Astrocyte (in vitro differentiated cells and primary cell): ENCODE measurements at regions not wholly inside any gene's neighbourhood (a gene's known extent, or its start where the extent isn't known, plus 50 kb on each side); places are given as distances from the start of the nearest gene placed in this dataset.

Experiments used
- EZH2 ChIP-seq: IDR thresholded peaks from 2 replicates; pipeline ENCODE4 v1.6.1; 2012; ENCODE audit warnings: mild to moderate bottlenecking, low read length, inconsistent platforms; ENCODE audit not compliant: insufficient read depth
- TF ChIP-seq, protein P1 (sequence below): IDR thresholded peaks from 2 replicates; pipeline ENCODE4 v1.5.1; 2011; ENCODE audit warnings: low read depth, mild to moderate bottlenecking, inconsistent platforms, low read length, moderate library complexity; ENCODE audit not compliant: insufficient read depth

DNA sequence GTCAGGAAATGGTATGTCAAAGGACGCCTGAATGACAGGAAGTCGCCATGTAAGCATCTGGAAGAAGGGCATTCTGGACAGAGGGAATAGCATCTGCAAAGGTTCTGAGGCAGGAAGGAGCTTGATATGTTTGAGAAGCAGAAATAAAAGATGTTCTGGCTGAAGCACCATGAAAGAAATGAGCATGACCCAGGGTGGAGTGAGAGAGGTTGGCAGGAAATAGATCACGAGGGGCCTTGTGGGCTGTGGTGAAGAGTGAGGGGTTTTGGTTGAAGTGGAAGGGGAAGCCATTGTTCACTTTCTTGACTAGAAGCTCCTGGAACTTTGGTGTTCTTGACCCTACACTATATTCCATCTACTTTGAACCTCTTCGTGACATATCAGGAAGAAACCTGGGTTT lies 99.4 kb upstream of the PARP11 start:
- TF ChIP-seq, protein P1, sequence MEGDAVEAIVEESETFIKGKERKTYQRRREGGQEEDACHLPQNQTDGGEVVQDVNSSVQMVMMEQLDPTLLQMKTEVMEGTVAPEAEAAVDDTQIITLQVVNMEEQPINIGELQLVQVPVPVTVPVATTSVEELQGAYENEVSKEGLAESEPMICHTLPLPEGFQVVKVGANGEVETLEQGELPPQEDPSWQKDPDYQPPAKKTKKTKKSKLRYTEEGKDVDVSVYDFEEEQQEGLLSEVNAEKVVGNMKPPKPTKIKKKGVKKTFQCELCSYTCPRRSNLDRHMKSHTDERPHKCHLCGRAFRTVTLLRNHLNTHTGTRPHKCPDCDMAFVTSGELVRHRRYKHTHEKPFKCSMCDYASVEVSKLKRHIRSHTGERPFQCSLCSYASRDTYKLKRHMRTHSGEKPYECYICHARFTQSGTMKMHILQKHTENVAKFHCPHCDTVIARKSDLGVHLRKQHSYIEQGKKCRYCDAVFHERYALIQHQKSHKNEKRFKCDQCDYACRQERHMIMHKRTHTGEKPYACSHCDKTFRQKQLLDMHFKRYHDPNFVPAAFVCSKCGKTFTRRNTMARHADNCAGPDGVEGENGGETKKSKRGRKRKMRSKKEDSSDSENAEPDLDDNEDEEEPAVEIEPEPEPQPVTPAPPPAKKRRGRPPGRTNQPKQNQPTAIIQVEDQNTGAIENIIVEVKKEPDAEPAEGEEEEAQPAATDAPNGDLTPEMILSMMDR = no peak
- no peak for TF ChIP-seq EZH2
